Activated CD4-positive, alpha-beta T cell treated with anti-CD3 and anti-CD28 coated beads, Interleukin-2, amount 50 U/mL, for 16 hours (primary cell): ENCODE measurements at regions not wholly inside any gene's neighbourhood (a gene's known extent, or its start where the extent isn't known, plus 50 kb on each side); places are given as distances from the start of the nearest gene placed in this dataset.

ENCODE experiments used
- DNase-seq: peaks from one replicate; pipeline ENCODE4 v3.0.0-alpha.2; 2020

DNA sequence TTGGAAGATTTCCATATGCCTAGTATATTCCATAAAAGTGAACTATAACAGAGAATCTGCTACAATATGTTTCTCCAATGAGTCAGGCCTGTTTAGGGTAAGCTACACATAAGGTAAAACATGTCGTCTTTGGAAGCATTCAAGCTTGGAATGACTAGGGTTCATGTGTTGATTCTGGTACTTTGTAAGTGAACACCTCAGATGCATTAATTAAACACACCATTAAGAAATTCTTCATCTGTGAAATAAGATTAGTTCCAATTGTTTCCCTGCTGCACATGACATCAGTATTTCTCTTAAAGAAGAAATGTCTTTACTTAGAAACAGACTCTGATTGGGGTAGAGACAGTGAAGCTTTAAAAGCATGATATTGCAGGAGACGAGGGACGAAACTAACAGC, 461.1 kb upstream of the NXPH2 start:
- no peak for DNase-seq

DNA sequence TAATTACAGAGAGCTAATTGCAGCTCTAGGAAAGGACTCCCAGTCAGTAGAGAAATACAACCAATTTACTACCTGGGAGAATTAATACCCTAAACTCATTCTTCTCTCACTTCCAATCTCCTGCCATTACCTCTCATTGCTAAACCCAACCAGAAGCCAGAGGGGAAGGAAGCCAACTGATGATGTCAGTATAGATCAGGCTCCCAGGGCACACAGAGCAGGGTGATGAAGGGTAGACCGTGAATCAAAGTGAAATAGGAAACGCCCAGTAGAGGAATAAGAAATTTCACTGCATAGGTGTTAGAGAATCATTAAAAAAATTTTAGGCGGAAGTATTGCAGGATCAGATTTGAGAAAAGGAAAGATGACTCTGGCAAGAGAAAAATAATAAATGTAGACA, 456.8 kb upstream of the NXPH2 start:
- DNase-seq, result no peak

DNA sequence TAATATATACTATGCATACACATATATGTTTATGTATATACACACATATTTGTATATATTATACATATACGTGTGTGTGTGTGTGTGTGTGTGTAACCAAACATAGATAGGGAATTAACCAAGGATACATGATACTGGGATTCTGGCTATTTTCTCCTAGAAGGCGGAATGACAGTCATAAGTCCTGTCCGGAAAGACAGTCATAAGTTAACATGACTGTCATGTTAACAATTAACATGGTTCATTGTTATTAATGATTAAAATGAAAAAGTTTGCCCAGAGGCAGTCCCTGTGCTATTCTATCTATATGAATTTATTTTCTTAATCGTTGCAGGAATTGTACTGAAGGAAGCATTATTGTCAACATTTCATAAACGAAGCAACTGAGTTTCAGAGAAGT, 450.7 kb upstream of the NXPH2 start:
- DNase-seq, result no peak

DNA sequence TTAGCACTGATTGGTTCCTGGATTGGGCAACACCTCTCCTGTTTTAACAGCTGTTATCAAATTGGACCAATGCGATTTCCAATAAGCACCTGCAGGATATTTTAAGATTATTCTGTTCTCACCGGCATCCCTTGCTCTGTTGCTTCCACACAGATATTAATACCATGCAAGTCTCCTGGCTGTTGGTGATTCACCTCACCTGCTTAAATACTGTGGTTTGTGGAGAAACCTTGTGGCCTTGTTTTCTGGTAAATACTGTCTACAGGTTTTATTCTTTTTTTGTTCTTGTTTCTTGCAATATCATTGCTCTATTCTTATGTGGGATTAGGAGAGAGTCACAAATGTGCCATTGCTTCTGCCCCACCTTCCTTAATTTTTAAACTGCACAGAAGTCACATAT, 448.1 kb upstream of the NXPH2 start:
- DNase-seq, result no peak

DNA sequence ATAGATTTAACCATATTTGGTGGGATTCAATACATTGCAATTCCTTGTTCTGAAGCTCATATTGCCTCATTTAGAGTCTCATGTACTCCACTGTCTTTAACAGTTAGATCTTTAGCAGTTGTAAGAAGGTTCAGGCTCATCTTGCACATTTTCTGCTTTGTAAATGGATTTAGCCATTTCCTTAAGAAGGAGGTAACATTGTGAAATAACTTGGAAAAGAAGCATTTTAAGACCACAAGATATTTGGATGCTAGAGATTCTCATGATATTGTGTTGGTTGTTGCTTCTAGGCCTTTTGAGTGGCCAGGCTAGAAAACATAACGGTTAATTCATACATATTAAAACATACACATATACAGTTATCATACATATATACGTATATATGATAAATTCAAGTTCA, 445.8 kb upstream of the NXPH2 start:
- no peak for DNase-seq

DNA sequence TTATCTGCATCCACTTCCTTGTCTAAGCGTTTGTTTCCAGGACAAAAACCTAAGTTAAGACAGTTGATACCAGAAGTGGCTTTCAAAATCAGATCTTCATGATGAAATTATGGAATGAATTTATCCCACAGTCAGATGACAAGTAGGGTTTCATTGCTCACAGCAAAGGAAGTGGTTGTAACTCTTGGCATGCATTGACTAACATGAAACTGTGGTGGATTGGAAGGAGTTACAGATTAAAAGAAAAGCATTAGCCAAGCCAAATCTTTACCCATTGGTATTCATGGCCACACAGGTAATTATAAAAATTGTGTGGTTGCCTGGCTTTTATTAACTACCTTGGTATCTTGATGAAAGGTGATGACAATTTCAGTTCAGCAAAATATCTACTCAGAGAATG, 438.0 kb upstream of the NXPH2 start:
- DNase-seq, result no peak

DNA sequence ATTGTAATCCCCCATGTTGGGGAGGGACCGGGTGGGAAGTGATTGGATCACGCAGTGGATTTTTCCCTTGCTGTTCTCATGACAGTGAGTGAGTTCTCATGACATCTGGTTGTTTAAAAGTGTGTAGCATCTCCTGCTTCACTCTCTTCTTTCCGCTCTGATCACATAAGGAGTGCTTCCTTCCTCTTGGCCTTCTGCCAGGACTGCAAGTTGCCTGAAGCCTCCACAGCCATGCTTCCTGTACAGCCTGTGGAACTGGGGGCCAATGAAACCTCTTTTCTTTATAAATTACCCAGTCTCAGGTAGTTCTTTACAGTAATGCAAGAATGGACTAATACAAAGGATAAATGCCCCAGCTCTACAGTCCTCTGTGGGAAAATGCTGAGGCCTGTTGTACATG, 437.5 kb upstream of the NXPH2 start:
- no peak for DNase-seq

DNA sequence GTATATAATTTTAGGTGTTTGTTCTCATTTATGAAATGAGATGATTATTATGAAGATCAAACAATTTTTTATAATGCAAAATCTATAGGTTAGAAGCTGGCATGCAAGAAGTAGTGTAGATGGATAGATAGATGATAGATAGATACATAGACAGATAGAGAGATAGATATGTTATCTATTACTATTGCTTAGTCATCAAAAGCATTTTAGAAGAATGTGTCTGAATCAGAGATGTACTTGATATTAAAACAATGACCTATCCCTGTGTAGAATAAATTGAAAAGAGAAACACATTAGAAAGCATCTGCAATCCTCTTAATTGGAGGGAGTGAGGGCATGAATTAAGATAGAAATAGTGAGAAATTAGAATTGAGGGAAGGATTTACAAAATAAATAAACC, 436.2 kb upstream of the NXPH2 start:
- DNase-seq, result no peak

DNA sequence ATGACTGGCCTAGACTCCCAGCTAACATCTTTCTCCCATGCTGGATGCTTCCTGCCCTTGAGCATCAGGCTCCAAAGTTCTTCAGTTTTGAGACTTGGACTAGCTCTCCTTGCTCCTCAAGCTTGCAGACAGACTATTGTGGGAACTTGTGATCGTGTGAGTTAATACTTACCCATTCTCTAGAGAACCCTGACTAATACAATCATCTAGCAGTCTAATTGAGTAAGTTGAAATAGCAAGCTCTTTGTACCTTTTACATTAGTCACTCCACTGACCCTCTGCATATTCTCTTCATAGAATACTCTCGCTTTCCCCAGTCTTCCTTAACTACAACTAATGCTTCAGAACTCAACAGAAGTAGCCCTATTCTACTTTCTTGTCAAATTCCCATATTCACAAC, 434.6 kb upstream of the NXPH2 start:
- no peak for DNase-seq

DNA sequence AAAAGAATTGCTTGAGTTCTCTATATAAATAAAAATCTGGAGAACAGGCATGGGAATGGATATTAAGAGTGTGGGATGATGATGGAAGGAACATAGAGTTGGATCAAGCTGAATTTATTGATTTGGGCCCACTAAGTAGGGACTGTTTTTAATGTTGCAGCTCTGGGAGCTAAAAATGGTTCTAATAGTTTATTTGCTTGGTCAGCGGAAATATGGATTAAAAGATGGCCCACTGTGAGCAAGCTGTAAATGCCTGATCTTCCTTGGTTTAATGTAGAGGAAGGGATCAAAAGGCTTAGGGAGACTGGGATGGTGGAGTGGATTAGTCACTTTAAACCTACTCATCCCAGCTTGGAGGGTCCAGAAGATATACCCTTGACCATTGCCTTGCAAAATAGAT, 429.4 kb upstream of the NXPH2 start:
- no peak for DNase-seq

DNA sequence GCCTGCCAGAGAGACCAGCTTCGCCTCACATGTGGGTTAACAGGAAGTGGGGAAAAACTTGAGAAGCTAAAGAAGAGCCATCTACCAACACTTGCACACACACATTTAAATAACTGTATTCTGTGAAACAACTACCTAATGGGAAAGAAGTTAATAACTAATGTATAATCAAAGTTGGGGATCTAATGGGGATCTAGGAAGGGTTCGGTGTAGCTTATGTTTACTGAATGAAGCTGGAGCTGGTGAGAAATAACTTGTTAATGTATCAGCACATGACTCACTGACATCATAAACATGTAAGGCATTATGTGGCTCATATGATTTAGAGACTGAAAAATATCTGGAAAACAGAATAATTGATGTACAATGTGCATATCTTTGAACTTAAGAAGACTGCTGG, 421.3 kb upstream of the NXPH2 start:
- DNase-seq, result no peak

DNA sequence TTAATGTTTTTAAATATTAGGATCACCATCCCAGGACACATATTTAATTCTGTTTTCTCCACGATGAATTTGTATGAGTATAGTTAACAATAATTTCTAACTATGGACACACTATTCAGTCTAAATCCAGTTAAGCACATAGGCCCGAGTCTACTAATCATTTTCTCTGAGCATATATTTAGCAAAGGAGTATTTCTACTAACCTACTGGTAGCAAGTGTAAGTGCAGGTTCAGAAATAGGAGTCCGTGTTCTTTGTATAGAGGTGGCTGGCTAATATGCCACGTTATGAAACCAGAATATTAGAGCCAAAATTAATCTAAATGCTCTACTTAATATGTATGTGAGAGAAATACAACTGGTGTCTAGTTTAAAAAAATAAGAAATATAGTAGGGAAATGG, 416.6 kb upstream of the NXPH2 start:
- DNase-seq, result no peak

DNA sequence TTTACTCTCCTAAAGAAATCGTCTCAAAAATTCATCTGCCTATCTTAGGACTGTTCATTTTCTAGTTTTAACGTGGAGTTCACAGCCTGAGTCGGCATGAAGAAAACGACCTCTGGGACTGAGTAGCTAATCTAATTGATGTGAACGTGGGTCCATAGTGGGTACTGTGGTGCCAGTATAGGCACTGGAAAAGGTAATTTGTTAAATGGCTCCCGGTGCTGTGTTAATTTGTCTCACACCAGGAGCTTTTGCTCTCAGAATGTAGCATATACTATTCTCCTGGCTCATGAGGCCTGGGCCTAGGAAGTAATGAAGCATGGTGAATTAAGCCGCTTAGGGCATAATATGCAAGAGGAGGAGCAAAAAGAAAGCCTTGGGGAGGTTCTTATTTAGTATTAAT, 414.4 kb upstream of the NXPH2 start:
- DNase-seq, result no peak

DNA sequence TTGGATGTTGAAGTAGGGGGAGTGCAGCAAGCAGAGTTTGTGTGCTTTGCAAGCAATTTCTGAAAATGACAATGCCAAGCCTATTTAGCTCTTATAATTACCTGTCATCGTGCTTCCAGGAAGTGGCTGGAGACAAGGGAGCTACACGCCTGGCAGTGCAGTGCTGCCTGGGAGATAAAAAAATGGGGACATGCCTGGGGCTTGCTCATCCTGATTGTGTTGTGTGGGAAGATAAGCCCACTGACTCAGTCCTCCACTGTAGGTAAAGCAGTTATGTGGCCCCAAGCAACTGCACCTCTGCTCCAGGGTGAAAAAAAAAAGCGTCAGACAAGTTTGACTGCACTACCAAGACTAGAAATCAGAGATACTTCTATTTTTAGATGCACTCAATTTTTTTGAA, 396.9 kb upstream of the NXPH2 start:
- DNase-seq, result no peak

DNA sequence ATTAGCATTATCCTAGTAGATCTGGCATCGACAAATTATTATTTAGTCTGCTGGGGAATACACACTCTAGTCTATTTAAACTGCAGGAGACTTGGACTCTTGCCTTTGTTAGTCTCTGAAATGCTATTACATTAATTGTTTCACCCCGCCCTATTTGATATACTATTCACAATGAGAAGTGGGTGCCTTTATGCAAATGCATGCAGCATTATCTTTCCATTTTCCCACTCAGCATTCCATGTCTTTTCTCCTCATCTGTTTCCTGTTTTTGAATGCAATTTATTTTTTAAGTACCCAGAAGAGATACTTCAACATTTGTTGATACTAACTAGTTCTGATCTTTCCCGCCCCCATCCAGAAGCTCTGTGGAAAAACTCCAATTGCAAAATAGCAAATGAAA, 395.3 kb upstream of the NXPH2 start:
- no peak for DNase-seq

DNA sequence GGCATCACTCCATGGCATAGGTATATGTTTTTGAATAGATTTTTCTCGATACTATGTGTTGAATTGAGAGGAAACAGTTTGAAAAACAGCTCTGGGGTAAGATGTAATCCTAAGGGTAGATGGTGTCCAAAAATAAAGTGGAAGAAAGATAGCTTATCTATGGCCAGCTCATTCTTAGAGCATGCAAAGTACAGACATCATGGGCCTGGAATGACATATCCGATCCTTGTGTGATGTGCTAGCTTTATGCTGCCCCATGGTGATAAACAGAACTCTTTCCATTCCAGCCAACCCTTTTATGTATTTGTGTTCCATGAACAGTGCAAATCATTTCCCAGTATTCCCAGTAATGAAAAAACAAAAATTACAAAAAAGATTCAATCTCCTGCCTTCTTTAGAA, 390.2 kb upstream of the NXPH2 start:
- no peak for DNase-seq

DNA sequence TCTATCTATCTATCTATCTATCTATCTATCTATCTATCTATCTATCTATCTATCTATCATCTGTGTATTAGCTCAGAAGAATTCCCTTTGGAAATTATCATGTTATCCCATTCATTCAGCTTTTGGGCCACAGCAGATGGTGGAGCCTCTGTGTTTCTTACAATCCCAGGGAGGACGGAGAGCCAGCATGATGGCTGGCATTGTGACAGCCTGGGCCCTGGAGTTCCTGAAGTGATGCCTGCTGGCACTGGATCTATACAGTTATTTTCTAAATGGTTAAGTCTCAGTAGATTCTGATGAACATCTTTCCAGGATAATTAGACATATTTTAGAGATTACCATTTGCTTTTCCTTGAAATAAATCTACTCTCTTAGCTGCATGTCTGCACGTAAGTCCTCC, 385.4 kb upstream of the NXPH2 start:
- DNase-seq, result no peak

DNA sequence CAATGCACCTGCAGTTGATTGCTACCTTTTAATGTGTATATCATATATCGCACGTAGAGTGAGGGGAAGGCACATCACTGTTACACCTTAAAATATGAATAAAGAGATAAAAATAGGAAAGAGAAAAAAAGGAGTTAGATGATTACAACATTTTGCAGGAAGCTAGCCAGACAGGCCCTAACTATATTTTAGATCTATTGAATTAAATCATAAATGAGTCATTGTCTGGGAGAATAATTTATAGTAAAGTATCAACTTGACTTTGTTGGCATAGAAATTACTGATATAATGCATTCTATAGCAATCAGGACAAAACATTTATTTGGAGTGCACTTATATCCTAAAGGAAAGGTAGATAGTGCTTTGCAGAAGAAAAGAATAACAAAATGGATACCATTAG, 384.9 kb upstream of the NXPH2 start:
- DNase-seq, result no peak

DNA sequence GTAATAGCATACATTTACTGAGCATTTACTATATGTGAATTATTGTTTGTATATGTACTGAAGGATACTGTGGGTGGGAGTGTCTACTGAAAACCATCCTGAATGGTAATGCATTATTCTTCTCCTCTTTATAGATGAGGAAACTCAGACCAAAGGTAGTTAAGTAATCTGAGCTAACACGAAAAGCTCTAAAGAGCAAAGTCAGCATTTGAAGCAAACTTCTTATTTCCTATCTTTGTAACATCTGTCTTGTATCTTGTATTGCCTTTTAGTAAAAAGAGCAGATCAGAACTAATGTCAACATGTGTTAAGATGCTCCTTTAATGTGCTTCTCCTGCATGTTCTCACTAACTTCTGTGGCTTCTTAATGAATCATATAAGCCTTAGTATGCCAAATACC, 382.8 kb upstream of the NXPH2 start:
- no peak for DNase-seq

DNA sequence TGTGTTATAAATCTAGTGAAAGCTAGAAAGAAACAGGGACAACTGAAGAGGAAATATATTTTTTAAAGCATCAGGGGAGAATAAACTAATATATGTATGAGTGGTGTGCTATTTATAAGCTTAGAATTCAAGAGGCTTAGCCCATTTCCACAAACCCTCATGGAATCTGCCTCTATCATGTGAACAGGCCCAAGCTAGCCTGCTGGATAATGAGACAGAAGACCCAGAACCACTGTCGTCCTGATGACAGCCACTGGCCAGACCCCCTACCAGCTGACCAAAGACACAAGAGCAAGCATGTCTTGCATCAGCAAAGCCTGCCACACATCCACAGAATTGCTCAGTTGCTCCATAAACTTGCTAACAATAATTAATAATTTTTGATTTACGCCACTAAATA, 382.3 kb upstream of the NXPH2 start:
- DNase-seq, result no peak

DNA sequence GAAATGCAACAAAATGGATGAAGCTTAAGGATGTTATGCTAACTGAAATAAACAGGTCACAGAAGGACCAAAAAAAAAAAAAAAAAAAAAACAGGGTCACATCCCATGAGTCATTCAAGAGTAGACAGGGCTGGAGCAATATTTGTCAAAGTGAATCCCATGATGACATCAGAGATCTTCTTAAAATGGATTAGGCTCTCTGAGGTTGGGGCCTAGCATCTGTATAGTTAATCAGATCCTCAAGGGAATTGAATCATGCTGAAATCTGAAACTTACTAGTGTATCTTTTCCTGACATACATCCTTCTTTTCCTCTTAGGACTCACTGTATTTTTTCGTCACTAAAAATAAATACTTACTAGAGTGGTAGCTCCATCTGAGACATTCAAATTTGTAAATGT, 380.6 kb upstream of the NXPH2 start:
- DNase-seq, result no peak

DNA sequence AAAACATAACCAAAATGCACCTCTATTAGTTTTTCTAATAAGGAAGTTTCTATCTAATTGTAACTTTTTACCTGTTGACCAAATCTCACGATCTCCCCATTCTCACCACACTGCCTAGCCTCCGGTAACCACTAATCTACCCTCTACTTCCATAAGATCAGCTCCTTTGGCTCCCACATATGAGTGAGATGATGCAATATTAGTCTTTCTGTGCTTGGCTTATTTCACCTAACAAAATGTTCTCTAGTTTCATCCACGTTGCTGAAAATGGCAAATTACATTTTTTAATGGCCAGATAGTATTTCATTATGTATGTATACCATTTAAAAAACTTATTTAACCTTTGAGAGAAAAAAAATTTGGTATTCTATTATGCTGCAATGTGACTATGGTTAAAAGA, 379.0 kb upstream of the NXPH2 start:
- no peak for DNase-seq

DNA sequence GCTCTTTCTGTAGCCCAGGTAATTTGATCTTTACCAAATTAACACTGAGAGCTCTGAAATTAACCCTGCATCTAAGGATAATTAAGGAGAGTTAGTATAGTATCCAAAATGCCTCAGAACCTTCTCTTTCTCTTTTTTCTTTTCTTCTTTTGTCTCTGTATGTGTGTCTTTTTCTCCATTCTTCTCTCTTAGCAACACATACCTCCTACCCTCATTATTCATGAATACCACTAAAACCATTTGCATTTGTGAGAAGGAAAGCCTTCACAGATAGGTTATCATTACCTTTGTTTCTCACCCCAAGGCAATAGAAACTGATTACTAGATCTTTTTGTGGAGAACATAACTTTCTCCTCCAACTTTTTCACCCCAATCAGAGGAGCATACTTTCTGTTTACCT, 376.5 kb upstream of the NXPH2 start:
- no peak for DNase-seq

DNA sequence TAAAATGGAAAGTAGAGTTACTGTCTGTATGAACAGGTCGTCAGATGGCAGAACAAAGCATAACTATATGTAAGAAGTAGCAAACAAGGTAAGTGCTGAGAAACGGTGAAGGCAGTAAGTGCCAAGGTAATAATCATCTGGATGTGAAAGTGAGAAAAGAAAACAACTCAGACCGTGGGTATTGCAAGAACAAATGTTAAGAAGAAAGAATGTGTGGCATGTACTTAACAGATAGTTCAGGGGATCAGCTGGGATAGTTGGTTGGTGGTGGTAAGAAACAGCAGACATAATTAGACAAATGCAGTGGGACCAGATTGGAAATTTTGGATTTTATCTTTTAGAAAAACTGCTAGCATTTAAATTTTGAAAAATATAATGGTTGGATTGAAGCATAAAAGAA, 375.8 kb upstream of the NXPH2 start:
- no peak for DNase-seq

DNA sequence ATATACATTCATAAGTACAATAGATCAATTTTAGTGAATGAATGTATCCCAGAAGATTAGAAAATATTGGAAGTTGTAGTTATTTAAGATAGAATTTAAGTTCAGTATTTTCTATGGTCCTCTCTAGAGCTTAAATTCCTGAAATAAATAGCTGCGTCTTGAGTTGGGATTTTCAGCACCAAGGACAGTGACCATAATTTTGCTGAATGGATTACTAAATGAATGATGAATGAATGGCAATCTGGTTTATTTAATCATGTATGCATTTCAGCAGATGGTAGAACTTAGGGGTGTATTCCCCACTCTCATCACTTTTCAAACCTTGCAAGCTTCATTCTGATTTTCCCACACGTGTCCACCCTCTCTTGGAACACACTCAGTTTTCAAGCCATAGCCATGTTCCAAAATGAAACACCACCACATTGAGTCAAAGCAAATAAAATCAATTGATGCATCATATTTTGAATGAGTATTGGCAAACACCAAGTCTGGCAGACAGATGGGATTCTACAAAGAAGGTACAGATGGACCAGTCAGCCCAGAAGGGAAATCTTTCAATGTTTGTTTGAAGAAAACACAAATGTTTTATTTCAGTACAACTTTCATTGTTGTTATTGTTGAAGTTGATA, 362.2 kb upstream of the NXPH2 start:
- DNase-seq, result no peak

DNA sequence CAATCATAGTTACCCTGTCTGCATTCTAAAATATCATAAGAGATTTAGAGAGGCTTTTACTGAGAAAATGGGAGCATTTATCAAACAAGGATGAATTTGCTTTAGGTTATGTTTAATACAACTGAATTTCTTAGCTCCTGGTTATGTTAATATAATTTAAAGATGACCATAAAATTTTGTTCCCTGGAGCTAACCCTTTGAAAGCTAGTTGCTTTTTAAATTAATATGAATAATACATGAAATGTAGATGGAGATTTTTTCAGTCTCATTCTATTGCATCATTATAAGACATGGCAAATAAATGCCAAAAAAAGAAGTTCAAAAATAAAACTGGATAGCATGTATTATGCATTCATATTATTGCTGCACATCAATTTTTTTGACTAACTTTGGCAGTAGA, 344.1 kb upstream of the NXPH2 start:
- DNase-seq, result no peak
